K562 (cell line): ENCODE measurements at regions not wholly inside any gene's neighbourhood (a gene's known extent, or its start where the extent isn't known, plus 50 kb on each side); places are given as distances from the start of the nearest gene placed in this dataset.

ENCODE experiments used
- ATAC-seq: fragments of 200-7000 bp; cut with Tn5 transposase; 3 replicates; pipeline ENCODE4 v1.9.1; 2020; ENCODE audit warnings: moderate library complexity
- BruUV-seq: library from RNA; stranded (reverse); fragments of 400-500 nt; replicated peaks from 2 replicates; lab custom pipeline; 2021; lab: Mats Ljungman, UMichigan
- CTCF ChIA-PET: fragments of 300-600 bp; formaldehyde crosslinking; extraction: SDS; loops from one replicate; lab custom pipeline; 2021; ENCODE audit warnings: low intra/inter-chr PET ratio; lab: Yijun Ruan, JAX
- POLR2A ChIA-PET: fragments of 300-600, 350-650 bp; sonication (Branson Sonifier 250); formaldehyde crosslinking; extraction: SDS; loops from one replicate; lab custom pipeline; 2021; ENCODE audit warnings: antibody characterized with exemption, inconsistent platforms; lab: Yijun Ruan, JAX
- DNase-seq, 4 experiments: peaks; one replicate each; pipeline versions ENCODE4 v3.0.0 to v3.0.0-alpha.2; 2011 to 2018; ENCODE audit warnings: low spot score in 3 of 4, mixed read lengths in 3 of 4; ENCODE audit errors: extremely low read depth in 1 of 4
- FAIRE-seq: peaks from 2 replicates; lab custom pipeline; 2011; peaks lifted over from hg19 to GRCh38; lab: Jason Lieb, UNC
- H2AFZ ChIP-seq: 2 replicates; pipeline ENCODE4 v1.6.0; 2011; ENCODE audit warnings: low read depth, low read length, control low read depth, inconsistent platforms
- H3K27ac ChIP-seq: fragments of 200-600 bp; 3 replicates; pipeline ENCODE4 v1.8.0; 2011; ENCODE audit warnings: low read depth, mild to moderate bottlenecking, control low read depth, inconsistent platforms, low read length, moderate library complexity, mixed read lengths; ENCODE audit errors: extremely low read depth
- H3K27me3 ChIP-seq, 2 experiments: fragments of 300-600 bp in 1 of 2; 2 replicates in 1 of 2; 3 replicates in 1 of 2; pipeline versions ENCODE4 v1.6.0 to v1.8.0; 2011; ENCODE audit warnings: inconsistent platforms in 2 of 2, low read length in 2 of 2, mild to moderate bottlenecking in 1 of 2, mixed read lengths in 1 of 2, moderate library complexity in 1 of 2; ENCODE audit not compliant: control insufficient read depth in 2 of 2, insufficient read depth in 2 of 2
- H3K36me3 ChIP-seq: fragments of 300-600 bp; 3 replicates; pipeline ENCODE4 v1.8.0; 2011; ENCODE audit warnings: mild to moderate bottlenecking, low read length, inconsistent platforms; ENCODE audit not compliant: control insufficient read depth, insufficient read depth
- H3K4me1 ChIP-seq, 2 experiments: fragments of 200-600 bp in 1 of 2; replicated peaks in 1 of 2; 2 replicates in 1 of 2; 3 replicates in 1 of 2; pipeline versions ENCODE4 v1.5.1 to v1.8.0; 2011; ENCODE audit warnings: inconsistent platforms in 2 of 2, low read length in 2 of 2, mild to moderate bottlenecking in 1 of 2, mixed read lengths in 1 of 2, moderate library complexity in 1 of 2; ENCODE audit not compliant: control insufficient read depth in 2 of 2, insufficient read depth in 2 of 2
- H3K4me2 ChIP-seq: 2 replicates; pipeline ENCODE4 v1.6.1; 2011; ENCODE audit warnings: low read length, control low read depth, inconsistent platforms, mixed read lengths; ENCODE audit not compliant: insufficient read depth
- H3K4me3 ChIP-seq: fragments of 200-600 bp; sonication (generic), shearing (Covaris generic); 2 replicates; pipeline ENCODE4 v1.5.1; 2016; ENCODE audit warnings: control low read depth, inconsistent platforms
- H3K79me2 ChIP-seq: fragments of 200-600 bp; 3 replicates; pipeline ENCODE4 v1.8.0; 2011; ENCODE audit warnings: low read length, inconsistent platforms; ENCODE audit not compliant: control insufficient read depth, insufficient read depth
- H3K9ac ChIP-seq, 2 experiments: 2 replicates each; pipeline versions ENCODE4 v1.6.0 to v1.6.1; 2011; ENCODE audit warnings: low read depth in 2 of 2, low read length in 2 of 2, control low read depth in 1 of 2, inconsistent platforms in 1 of 2, mild to moderate bottlenecking in 1 of 2, mixed read lengths in 1 of 2; ENCODE audit not compliant: insufficient read depth in 1 of 2
- H3K9me1 ChIP-seq: one replicate; pipeline ENCODE4 v1.6.0; 2011; ENCODE audit warnings: inconsistent platforms, mild to moderate bottlenecking, low read length, moderate library complexity; ENCODE audit not compliant: control insufficient read depth, insufficient read depth
- H3K9me3 ChIP-seq: replicated peaks from 2 replicates; pipeline ENCODE4 v1.5.1; 2011; ENCODE audit warnings: low read depth, low read length, inconsistent platforms; ENCODE audit not compliant: control insufficient read depth, insufficient read depth
- H4K20me1 ChIP-seq: replicated peaks from 2 replicates; pipeline ENCODE4 v1.6.1; 2011; ENCODE audit warnings: low read length, inconsistent platforms, mixed read lengths; ENCODE audit not compliant: control insufficient read depth, insufficient read depth
- C11orf30 ChIP-seq: fragments of 450-650 bp; IDR thresholded peaks from 2 replicates; pipeline ENCODE4 v1.6.1; 2016; ENCODE audit warnings: low read depth, mild to moderate bottlenecking
- FIP1L1 ChIP-seq: fragments of 200-400 bp; formaldehyde crosslinking; IDR thresholded peaks from 2 replicates; pipeline ENCODE4 v1.6.1; 2018; ENCODE audit warnings: mild to moderate bottlenecking, low read depth, low read length; ENCODE audit not compliant: poor library complexity, severe bottlenecking
- MAFF ChIP-seq: IDR thresholded peaks from 2 replicates; pipeline ENCODE4 v1.6.1; 2012; ENCODE audit warnings: low read length, improper control_type of control experiment
- MAFG ChIP-seq: fragments of 450-650 bp; conservative IDR thresholded peaks from 2 replicates; pipeline ENCODE4 v1.6.1; 2016; ENCODE audit warnings: missing genetic modification characterization, missing compliant biosample characterization
- MAFK ChIP-seq: IDR thresholded peaks from 2 replicates; pipeline ENCODE4 v1.6.1; 2011; ENCODE audit warnings: low read length, improper control_type of control experiment
- NFYB ChIP-seq: IDR thresholded peaks from 2 replicates; pipeline ENCODE4 v1.6.1; 2011; ENCODE audit warnings: mild to moderate bottlenecking, moderate library complexity; ENCODE audit not compliant: insufficient read length; ENCODE audit errors: extremely low read depth
- ZNF316 ChIP-seq: fragments of 450-650 bp; IDR thresholded peaks from 2 replicates; pipeline ENCODE4 v1.6.1; 2016
- WGBS: fragments of 100-300 bp; shearing (Covaris generic); methylation state at CpG from one replicate; pipeline ENCODE4 v1.1.6; 2016; ENCODE audit warnings: low coverage, mixed read lengths; ENCODE audit not compliant: insufficient coverage; ENCODE audit errors: missing lambda C conversion rate; 5-methylcytosine and 5-hydroxymethylcytosine counted together
- in situ Hi-C: fragments of 300-500 bp; cut with MboI; formaldehyde crosslinking; loops from 4 replicates; pipeline ENCODE4 v1.15.0; 2018; ENCODE audit warnings: inconsistent platforms, mixed read lengths
- intact Hi-C: fragments of 100-400 bp; cut with micrococcal nuclease; formaldehyde crosslinking; loops from 2 replicates; pipeline ENCODE4 v1.14.2; 2022
- TF ChIP-seq, protein P1 (sequence below): fragments of 450-650 bp; IDR thresholded peaks from 2 replicates; pipeline ENCODE4 v1.6.1; 2016; ENCODE audit warnings: antibody characterized with exemption

- no peak overlapping the region for H3K4me3 ChIP-seq
- H3K9me1 ChIP-seq: no peaks in the 10 kb centered on the region
- no peak for TF ChIP-seq FIP1L1
- TF ChIP-seq MAFG (tag): peak; percentile 76
- peak; percentile 58 for TF ChIP-seq MAFF
- peak; percentile 74 for TF ChIP-seq C11orf30
- TF ChIP-seq MAFK: peak; percentile 65
- peak; percentile 81 for TF ChIP-seq ZNF316
- TF ChIP-seq NFYB: no peak
- TF ChIP-seq, protein P1, sequence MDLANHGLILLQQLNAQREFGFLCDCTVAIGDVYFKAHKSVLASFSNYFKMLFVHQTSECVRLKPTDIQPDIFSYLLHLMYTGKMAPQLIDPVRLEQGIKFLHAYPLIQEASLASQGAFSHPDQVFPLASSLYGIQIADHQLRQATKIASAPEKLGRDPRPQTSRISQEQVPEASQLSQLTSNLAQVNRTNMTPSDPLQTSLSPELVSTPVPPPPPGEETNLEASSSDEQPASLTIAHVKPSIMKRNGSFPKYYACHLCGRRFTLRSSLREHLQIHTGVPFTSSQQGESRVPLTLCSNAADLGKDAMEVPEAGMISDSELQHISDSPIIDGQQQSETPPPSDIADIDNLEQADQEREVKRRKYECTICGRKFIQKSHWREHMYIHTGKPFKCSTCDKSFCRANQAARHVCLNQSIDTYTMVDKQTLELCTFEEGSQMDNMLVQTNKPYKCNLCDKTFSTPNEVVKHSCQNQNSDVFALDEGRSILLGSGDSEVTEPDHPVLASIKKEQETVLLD: no peak
- no peak overlapping the region for H2AFZ ChIP-seq
- BruUV-seq: no TSS peak
- no peak overlapping the region for H3K27ac ChIP-seq
- H4K20me1 ChIP-seq: no peaks in the 10 kb centered on the region
- ChIA-PET POLR2A (interaction anchor here (0.6 kb wide), 1 partner anchor 130 kb away, joined by 3 read pairs; no protein-coding TSS in a partner anchor), CTCF (no interaction called here)
- H3K4me2 ChIP-seq: no peak overlapping the region
- no peak for DNase-seq
- WGBS: 3% methylated on average over 4 of the region's 4 CpGs
- intact Hi-C loops: no loop called here
- no peaks in the 10 kb centered on the region for H3K4me1 ChIP-seq
- no peaks in the 10 kb centered on the region for H3K36me3 ChIP-seq
- ATAC-seq: no peak
- H3K9ac ChIP-seq: no peak overlapping the region
- FAIRE-seq: no peak
- no peaks in the 10 kb centered on the region for H3K9me3 ChIP-seq
- 0 out of 5 replicates have a peak, but pooled peaks cover 0 to 6% of the 10 kb centered on the region in 2 experiments for H3K27me3 ChIP-seq
- in situ Hi-C loops: no loop called here
- H3K79me2 ChIP-seq: no peaks in the 10 kb centered on the region
Observed at GRCh38 chr5:38731461-38731860, 114.4 kb upstream of the OSMR start.
